GM18861 (cell line): ENCODE measurements at regions not wholly inside any gene's neighbourhood (a gene's known extent, or its start where the extent isn't known, plus 50 kb on each side); places are given as distances from the start of the nearest gene placed in this dataset.

Experiments used
- ATAC-seq: cut with Tn5 transposase; IDR thresholded peaks from one replicate; pipeline ENCODE4 v1.9.1; 2021; ENCODE audit not compliant: unreplicated experiment

DNA sequence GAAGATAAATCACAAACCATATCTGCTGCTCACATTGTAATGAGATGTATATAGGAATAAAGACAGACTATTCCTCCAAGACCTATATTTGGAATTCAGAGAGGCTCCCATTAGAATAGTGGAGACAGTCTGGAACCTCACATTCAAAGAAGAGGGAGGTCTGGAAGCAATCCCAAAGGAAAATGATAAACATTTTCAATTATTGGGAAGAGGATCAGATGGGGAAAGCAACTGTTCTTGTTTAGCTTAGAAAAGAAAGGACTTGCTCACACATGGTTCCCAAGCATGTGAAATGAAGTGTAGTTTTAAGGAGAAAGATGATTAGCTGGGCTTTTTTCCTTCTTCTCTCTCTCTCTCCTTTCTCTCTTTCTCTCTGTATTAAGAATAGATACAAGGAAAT is 193.0 kb upstream of the LMNTD1 start:
- ATAC-seq = no peak

GRCh38 chr12:25752710-25753309 is 199.7 kb upstream of the LMNTD1 start:
- no peak for ATAC-seq

DNA sequence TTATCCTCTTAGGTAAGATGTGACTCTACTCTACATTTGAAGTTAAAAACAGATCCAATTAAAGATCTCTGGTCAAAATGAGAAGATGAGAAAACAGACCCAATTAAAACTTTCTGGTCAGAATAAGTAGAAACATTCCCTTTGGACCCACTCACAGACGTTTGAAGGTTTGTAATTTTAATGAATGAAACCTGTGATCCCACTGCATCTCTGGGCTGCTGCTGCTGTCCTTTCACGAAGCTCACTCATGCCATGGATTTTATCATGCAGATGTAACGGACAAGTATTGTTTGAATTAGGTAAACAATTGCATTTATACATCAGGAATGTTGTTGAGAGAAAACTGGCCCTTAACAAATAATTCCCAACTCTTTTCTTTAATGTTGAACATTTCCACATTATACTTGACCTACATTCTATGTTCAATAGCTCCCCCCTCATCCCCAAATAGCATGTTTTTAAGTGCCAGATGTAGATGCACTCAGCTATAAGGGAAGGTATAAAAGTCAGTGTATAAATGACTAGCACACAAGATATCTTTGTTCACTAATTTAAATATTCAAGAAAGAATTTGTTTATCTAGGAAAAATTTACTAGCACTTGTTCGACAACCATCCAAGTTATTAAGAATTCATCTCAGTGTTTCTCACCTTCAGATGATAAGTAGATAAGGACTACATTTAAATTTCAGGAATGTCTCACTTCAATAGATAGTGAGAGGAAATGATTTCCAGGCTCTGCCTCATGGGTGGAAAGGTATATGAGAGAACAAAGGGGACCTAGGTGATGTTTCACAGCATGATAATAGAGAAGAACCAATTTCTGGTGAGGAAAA is 202.3 kb upstream of the LMNTD1 start:
- ATAC-seq = no peak

DNA sequence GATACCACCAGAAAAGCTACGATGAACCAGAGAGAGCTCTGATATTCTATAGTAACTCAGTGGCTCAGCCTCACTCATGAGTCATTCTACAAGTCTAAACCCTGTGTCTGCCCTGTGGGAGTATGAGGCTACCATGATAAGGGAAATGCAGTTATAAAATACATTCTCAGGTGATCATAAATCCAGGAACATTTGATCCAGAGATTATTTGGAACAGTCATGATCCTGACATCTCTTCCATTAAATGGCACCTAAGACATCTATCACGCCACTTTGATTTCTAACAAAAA is 202.6 kb upstream of the RASSF8 start:
- ATAC-seq = no peak

DNA sequence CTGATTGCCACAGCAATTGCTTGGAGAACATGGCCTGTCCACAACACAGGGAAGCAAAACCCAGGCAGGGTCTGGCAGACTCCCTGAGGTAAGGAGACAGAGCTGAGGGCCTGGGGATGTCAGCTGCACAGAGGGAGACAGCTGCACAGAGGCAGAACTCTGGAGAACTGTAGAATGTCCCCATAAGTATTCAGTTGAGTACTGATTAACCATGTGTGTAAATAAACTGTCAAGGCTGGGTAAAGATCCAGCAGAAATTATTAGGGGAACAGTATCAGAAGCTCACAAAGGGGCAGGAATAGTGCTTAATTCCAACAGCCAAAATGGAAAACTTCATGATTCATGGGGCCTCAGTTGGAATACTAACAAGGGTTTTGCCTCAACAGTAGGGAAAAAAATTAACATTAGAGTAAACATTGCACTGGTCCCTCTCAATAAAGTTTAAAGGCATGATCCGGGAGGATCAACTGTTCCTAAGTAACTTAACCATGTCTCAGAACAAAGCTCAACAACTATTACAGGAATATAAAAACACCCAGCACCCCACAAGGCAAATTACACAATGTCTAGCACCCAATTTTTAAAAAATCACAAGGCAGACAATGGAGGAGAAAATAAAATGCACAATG is 201.3 kb upstream of the RASSF8 start:
- ATAC-seq = no peak

GRCh38 chr12:25759752-25760151 is 198.7 kb upstream of the RASSF8 start:
- ATAC-seq = no peak

DNA sequence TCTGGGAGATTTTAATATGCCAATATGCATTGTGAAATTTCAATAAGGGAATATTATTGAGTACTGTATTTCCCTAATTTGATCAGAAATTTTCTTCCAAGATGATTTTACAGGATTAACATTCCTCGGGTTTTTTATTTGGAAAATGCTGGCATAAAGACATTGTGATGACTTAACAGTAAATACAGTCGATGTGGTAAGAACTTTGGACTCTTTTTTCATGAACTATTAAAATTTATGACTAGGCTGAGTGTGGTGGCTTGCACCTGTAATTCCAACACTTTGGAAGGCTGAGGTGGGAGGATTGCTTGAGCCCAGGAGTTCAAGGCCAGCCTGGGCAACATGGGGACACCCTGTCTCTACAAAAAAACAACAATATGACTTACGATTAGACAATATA is 197.1 kb upstream of the RASSF8 start:
- no peak for ATAC-seq

DNA sequence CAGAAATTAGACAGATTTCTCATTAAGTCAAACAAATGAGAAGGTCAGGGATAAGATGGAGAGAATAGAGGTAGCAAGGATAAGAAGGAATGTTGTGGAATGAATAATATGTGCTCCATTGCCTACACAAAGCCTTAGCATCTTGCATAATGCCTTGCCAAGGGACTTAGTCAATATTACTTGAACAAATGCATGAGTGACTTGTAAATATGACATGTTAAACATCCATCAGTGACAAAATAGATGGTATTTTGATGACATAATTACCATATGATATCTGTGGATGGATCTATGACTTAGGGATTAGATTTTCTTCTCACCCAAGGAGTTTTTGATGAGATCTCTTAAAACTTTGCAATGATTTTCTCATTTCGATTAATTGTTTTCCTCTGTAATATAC is 194.1 kb upstream of the RASSF8 start:
- no peak for ATAC-seq

- no peak for ATAC-seq
Observed at GRCh38 chr12:25764892-25765291, 193.6 kb upstream of the RASSF8 start.

DNA sequence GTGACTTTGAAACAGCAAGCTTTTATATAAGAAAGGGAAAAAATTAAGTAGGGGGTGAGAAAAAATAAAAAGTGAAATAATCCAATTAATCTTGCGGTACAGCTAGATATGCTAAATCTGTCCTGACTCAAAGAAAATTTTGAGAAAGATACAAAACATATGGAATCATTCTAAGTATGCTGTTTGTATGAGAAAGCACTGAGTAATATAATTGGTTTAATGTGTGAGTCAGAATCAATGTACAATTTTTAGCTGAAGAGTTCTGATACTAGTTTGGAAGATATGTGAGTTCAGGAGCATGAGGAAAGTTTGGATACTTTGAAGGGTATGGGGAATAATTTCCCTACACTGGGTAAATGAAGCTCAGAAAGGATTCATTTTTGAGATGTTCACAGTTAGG is 190.9 kb upstream of the RASSF8 start:
- ATAC-seq = no peak

GRCh38 chr12:25768151-25768550 is 190.3 kb upstream of the RASSF8 start:
- ATAC-seq = no peak

DNA sequence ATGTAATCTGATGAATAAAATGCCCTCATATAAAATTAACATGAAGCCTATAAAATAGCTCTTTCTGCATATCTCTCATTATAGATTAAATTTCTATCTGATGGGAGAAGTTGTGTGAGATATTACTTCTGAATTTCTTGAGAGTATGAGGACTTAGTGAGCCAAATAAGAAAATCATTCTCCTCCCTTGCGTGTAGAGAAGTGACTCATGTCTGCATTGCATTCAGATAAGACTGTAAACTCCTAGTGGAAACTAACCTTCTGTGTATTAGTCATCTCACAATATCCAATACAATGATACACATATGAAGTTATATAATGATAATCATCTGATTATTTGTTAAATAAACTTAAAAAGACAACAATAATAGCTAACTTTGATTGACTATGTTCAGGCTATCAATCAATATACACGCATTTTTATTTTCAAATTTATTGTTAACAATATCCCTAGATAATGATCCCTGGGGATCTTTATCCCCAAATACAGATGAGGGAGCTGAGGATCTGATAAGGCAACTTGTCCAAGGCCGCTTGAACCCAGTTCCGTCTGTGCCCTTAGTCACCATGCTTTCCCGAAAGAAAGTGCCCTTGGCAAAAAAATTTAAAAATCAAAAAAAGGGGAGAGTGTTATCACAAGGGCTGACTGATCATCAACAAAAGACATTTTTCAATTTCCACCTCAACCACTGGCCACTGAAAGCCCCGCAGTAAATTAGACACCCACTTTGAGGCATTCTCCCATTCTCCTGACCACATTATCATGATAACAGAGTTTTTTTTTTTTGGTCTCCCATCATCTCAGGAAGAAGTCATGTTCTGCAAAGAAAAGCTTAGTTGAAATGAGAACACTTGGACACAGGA is 189.2 kb upstream of the RASSF8 start:
- no peak for ATAC-seq

DNA sequence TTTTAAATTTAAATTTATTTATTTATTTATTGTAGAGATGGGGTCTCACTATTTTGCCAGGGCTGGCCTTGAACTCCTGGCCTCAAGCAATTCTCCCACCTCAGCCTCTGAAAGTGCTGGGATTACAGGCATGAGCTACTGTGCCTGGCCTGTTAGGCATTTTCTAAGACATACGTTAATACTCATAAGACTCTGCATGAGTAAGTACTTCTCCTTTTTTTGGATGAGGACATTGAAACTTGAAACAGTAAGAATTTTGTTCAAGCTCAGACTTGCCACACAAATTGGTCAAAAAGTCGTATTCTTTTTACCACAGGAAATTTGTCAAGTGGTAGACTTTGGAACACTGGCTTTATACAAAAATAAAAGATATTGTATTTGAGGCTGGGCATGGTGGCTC is 187.4 kb upstream of the RASSF8 start:
- ATAC-seq = no peak

DNA sequence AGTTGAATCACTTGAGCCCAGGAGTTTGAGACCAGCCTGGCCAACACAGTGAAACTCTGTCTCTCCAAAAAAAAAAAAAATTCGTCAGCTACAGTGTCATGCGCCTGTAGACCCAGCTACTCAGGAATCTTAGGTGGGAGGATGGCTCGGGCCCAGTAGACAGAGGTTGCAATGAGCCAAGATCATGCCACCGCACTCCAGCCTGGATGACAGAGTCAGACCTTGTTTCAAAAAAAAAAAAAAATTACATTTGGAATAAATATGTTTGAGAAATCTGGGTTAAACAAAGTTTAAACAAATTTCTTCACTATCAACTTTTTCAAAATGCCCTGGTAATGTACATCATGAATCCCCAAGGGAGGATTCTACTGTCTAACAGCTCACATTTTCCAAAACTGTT is 187.0 kb upstream of the RASSF8 start:
- no peak for ATAC-seq

DNA sequence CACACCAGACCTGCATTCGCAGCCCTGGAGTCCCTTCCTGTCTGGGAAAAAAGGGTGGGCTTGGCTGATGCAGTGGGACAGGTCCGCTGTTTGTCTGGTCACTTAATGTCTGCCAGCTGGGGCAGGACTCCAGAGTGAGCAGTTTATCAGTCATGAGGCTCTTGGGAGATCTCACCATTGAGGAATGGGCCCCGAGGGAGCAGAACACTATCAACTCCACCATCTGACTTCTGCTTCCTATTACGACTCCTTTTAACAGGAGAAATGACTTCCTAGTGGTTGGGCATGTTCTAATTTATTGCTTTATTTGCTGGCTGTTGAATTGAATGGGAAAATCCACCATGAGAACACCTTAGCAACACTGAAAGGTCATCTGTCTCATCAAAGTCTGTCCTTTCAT is 182.5 kb upstream of the RASSF8 start:
- no peak for ATAC-seq

GRCh38 chr12:25780771-25781170 is 177.7 kb upstream of the RASSF8 start:
- no peak for ATAC-seq

GRCh38 chr12:25781232-25781631 is 177.2 kb upstream of the RASSF8 start:
- no peak for ATAC-seq

DNA sequence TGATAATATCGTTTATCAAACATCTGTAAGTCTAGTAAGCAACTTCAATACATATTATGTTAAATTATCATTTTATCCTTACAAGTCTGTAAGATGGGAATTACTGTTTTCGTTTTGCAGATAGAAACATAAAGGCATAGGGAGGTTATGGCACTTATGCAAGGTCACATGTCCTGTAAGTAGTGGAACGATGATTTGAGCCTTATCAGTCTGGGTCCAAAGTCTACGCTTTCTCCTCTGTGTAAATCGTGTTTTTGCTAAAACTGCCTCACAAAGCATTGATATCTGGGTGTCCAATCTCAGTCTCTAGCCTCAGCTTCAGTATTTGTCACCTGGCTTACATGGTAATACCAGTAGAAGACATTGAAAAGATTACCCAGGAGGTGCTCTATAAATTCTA is 174.9 kb upstream of the RASSF8 start:
- ATAC-seq = no peak

GRCh38 chr12:25784669-25785068 is 173.8 kb upstream of the RASSF8 start:
- ATAC-seq = no peak

DNA sequence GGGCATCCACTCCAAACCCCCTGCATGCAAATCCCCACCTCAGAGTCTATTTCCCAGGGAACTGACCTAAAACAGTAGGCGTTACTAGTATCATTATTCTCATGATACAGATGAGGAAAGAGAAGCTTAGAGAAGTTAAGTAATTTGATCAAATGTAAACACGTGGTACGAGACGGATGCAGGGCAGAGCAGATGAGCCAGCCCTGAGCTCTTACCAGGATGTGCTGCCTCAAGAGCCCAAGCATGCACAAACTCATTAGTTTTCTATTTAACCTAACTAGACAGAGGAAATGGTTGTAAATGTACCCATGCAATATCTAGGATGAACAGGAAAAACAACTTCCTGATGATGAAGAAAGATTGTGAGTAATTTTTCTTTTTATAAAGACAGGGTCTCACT is 173.3 kb upstream of the RASSF8 start:
- no peak for ATAC-seq

DNA sequence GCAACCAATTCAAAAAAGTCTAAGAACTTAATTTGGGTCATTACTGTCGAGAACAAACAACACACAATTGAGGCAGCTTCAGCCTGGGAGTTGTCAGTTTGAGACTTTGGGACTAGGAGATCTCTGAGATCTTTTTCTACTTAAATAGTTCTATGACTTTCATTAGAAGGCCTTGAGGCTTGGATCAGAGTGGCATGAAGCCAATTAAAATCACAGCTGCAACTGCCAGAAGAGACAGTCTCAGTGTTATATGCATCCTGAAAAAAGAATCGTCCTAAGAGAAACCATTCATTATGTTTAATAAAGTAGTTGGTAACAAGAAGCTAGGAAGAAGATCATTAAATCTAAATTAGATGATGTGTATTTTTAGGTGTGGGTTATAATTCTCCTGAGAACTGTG is 170.8 kb upstream of the RASSF8 start:
- no peak for ATAC-seq
